Adrenal gland (tissue), 9 donors: ENCODE measurements at regions not wholly inside any gene's neighbourhood (a gene's known extent, or its start where the extent isn't known, plus 50 kb on each side); places are given as distances from the start of the nearest gene placed in this dataset.
"Not testable (repeated sequence)": the region's sequence is repeated elsewhere in the genome, so short reads cannot be mapped to it uniquely, and the experiment has no call there.

Experiments used
- DNase-seq, 7 donors: peaks; one replicate each; pipeline ENCODE4 v3.0.0-alpha.2; 2019 to 2020
- H3K27ac ChIP-seq, 5 donors: fragments of 200-600 bp; sonication (generic) in 4 of 5; 1 replicate in 3 of 5; 2 replicates in 2 of 5; pipeline versions ENCODE4 v1.5.1 to v1.8.0; 2016 to 2020; ENCODE audit warnings: mild to moderate bottlenecking in 1 of 5
- H3K27me3 ChIP-seq: fragments of 200-600 bp; 2 replicates; pipeline ENCODE4 v1.8.0; 2021
- H3K36me3 ChIP-seq, 2 donors: fragments of 200-600 bp; replicated peaks in 1 of 2; 1 replicate in 1 of 2; 2 replicates in 1 of 2; pipeline versions ENCODE4 v1.5.1 to v1.8.0; 2018 to 2022
- H3K4me1 ChIP-seq, 2 donors: fragments of 200-600 bp; replicated peaks in 1 of 2; 1 replicate in 1 of 2; 2 replicates in 1 of 2; pipeline versions ENCODE4 v1.5.1 to v1.8.0; 2018 to 2021
- H3K4me3 ChIP-seq, 4 donors: fragments of 200-600 bp; sonication (generic) in 3 of 4; one replicate each; pipeline ENCODE4 v1.5.1; 2016 to 2018
- H3K9me3 ChIP-seq, 3 donors: fragments of 200-600 bp; sonication (generic) in 1 of 3; replicated peaks in 1 of 3; 1 replicate in 2 of 3; 2 replicates in 1 of 3; pipeline versions ENCODE4 v1.5.1 to v1.8.0; 2016 to 2021
- CTCF ChIP-seq, 6 experiments: fragments of 450-650 bp in 4 of 6; fragments of 200-600 bp in 2 of 6; sonication (generic) in 1 of 6; IDR thresholded peaks; 1 replicate in 5 of 6; 2 replicates in 1 of 6; pipeline versions ENCODE4 v1.5.1 to v1.8.0; 2016 to 2021; ENCODE audit warnings: antibody characterized with exemption in 6 of 6, mild to moderate bottlenecking in 2 of 6, moderate library complexity in 1 of 6
- POLR2A ChIP-seq, 2 donors: fragments of 450-650 bp; IDR thresholded peaks; one replicate each; pipeline ENCODE4 v1.6.1; 2017; ENCODE audit warnings: antibody characterized with exemption in 2 of 2, mild to moderate bottlenecking in 2 of 2, moderate library complexity in 1 of 2
- WGBS, 4 donors: extraction: QIAGEN DNeasy Blood & Tissue Kit in 2 of 4; methylation state at CpG; one replicate each; pipeline versions ENCODE4 v1.1.5 to v1.1.7; 2013 to 2017; 5-methylcytosine and 5-hydroxymethylcytosine counted together
- intact Hi-C, 2 donors: fragments of 100-400 bp; cut with DNase I; formaldehyde crosslinking; loops; one replicate each; pipeline versions ENCODE4 v1.14.1 to v1.15.0; 2022 to 2023
- donor health status: healthy with polysubstance abuse.
- donor health status: Bipolar disorder and iron deficiency.
- donor health status: DM: yes; HTN: yes; CAD: no.
- donor health status: DM: no; HTN: no; CAD: no.
- donor health status: DM: no; HTN: no; CAD: no.

GRCh38 chrX:94288325-94288724 lies 614.3 kb downstream of the FAM133A start:
- DNase-seq, result no peak
- Histone ChIP-seq H3K9me3 (no peaks in the 10 kb centered on the region), H3K27ac (no peak overlapping the region), H3K27me3 (no peaks in the 10 kb centered on the region), H3K4me1 (no peaks in the 10 kb centered on the region), H3K36me3 (no peaks in the 10 kb centered on the region), H3K4me3 (no peak overlapping the region)
- 48 to 66% (median 53%) methylated on average over 2 of the region's 2 CpGs for WGBS, 4 donors
- intact Hi-C loops, result no loop called here
- TF ChIP-seq POLR2A (IDR thresholded peaks at IDR 0.05) (no peak), CTCF (IDR thresholded peaks at IDR 0.05) (no peak)

- TF ChIP-seq POLR2A (IDR thresholded peaks at IDR 0.05), result no peak
- no peak for TF ChIP-seq CTCF (IDR thresholded peaks at IDR 0.05)
- 33 to 47% (median 40%) methylated on average over 1 of the region's 1 CpG for WGBS, 4 donors
- H3K4me3 ChIP-seq, result no peak overlapping the region
Observed at GRCh38 chrX:94288972-94289371, 615.0 kb downstream of the FAM133A start.

GRCh38 chrX:94302446-94302845 lies 628.4 kb downstream of the FAM133A start:
- 60 to 84% (median 73%) methylated on average over 1 to 2 of the region's 2 CpGs for WGBS, 4 donors
- DNase-seq, result no peak
- Histone ChIP-seq H3K36me3 (no peaks in the 10 kb centered on the region), H3K4me3 (no peak overlapping the region), H3K27me3 (no peaks in the 10 kb centered on the region), H3K4me1 (no peaks in the 10 kb centered on the region), H3K27ac (no peak overlapping the region), H3K9me3 (no peaks in the 10 kb centered on the region)
- intact Hi-C loops, result no loop called here
- no peak for TF ChIP-seq POLR2A (IDR thresholded peaks at IDR 0.05)
- TF ChIP-seq CTCF (IDR thresholded peaks at IDR 0.05), result no peak

More at GRCh38 chrX:94288972-94289371, 615.0 kb downstream of the FAM133A start:
- intact Hi-C loops, result no loop called here
- no peak for DNase-seq
- Histone ChIP-seq H3K27ac (no peak overlapping the region), H3K36me3 (no peaks in the 10 kb centered on the region), H3K27me3 (no peaks in the 10 kb centered on the region), H3K9me3 (no peaks in the 10 kb centered on the region), H3K4me1 (no peaks in the 10 kb centered on the region)

- no peak overlapping the region for H3K27ac ChIP-seq
- no peak for DNase-seq
- H3K36me3 ChIP-seq, result no peaks in the 10 kb centered on the region
- whole genome bisulfite sequencing, 4 donors, result 65 to 72% (median 69%) methylated on average over 1 of the region's 1 CpG
- H3K27me3 ChIP-seq, result peaks cover 5% of the 10 kb centered on the region
- H3K4me3 ChIP-seq, result no peak overlapping the region
- TF ChIP-seq POLR2A (IDR thresholded peaks at IDR 0.05) (no peak), CTCF (IDR thresholded peaks at IDR 0.05) (no peak)
- intact Hi-C loops, result no loop called here
- H3K9me3 ChIP-seq, result no peaks in the 10 kb centered on the region
- H3K4me1 ChIP-seq, result no peaks in the 10 kb centered on the region
Observed at GRCh38 chrX:94329182-94329581, 655.2 kb downstream of the FAM133A start.

- DNase-seq, H3K36me3 ChIP-seq, H3K9me3 ChIP-seq, H3K27me3 ChIP-seq, intact Hi-C loops, H3K4me1 ChIP-seq, H3K4me3 ChIP-seq, H3K27ac ChIP-seq: not testable (repeated sequence)
- 77 to 84% (median 80%) methylated on average over 7 of the region's 7 CpGs for WGBS, 4 donors
Observed at GRCh38 chrX:94341730-94342129, 667.7 kb downstream of the FAM133A start.
